ENCODE measurements at regions not wholly inside any gene's neighbourhood (a gene's known extent, or its start where the extent isn't known, plus 50 kb on each side); places are given as distances from the start of the nearest gene placed in this dataset.

- TF ChIP-seq ASH2L (IDR thresholded peaks at IDR 0.05; ENCODE audit: borderline replicate concordance, low read depth) (no peak), BHLHE40 (IDR thresholded peaks at IDR 0.05; ENCODE audit: borderline replicate concordance in 1 of 2, low read depth in 2 of 2, low read length in 1 of 2) (peak in 1 of 2 experiments; percentile 8; a peak in 1 of 4 replicates)
- in situ Hi-C loops (cut with MboI) (no loop called here), intact Hi-C loops (cut with micrococcal nuclease; ENCODE audit: unreplicated experiment) (no loop called here)
- FAIRE-seq (no peak), ATAC-seq (no peak), DNase-seq (ENCODE audit: low read depth, low spot score) (no peak)
- no peaks in the 10 kb centered on the region for H3K4me1 ChIP-seq (ENCODE audit: control insufficient read depth, insufficient read depth, low read length)
- no peaks in the 10 kb centered on the region for H3K36me3 ChIP-seq (ENCODE audit: control insufficient read depth in 2 of 2, insufficient read depth in 2 of 2, low read length in 1 of 2)
- H2AFZ ChIP-seq (ENCODE audit: control insufficient read depth, low read depth, low read length), result no peak overlapping the region
- ChIA-PET POLR2A (no interaction called here), RAD21 (ENCODE audit: unreplicated experiment) (no interaction called here), SMC1A (ENCODE audit: uncharacterized antibody, unreplicated experiment) (interaction anchor here (1.2 kb wide), 1 partner anchor 10 kb away, joined by 3 read pairs; no protein-coding TSS in a partner anchor), CTCF (no interaction called here)
- H3K4me2 ChIP-seq (ENCODE audit: control insufficient read depth, insufficient read depth), result no peak overlapping the region
- H3K27me3 ChIP-seq (replicated peaks in 1 of 2; ENCODE audit: control insufficient read depth in 2 of 2, insufficient read depth in 2 of 2, low read length in 1 of 2), result no peaks in the 10 kb centered on the region
- H4K20me1 ChIP-seq (ENCODE audit: control insufficient read depth, insufficient read depth), result no peaks in the 10 kb centered on the region
- H3K79me2 ChIP-seq (ENCODE audit: control insufficient read depth, insufficient read depth, low read length), result no peaks in the 10 kb centered on the region
- H3K9me3 ChIP-seq (replicated peaks; ENCODE audit: control insufficient read depth, insufficient read depth, low read length), result no peaks in the 10 kb centered on the region
- H3K4me3 ChIP-seq, result no peak overlapping the region
- H3K9ac ChIP-seq (ENCODE audit: control insufficient read depth, insufficient read depth, low read length), result no peak overlapping the region
- no TSS peak for BruUV-seq (replicated peaks)
- H3K27ac ChIP-seq (ENCODE audit: control insufficient read depth, insufficient read depth), result no peak overlapping the region
- 10% methylated on average over 3 of the region's 3 CpGs for WGBS (ENCODE audit: insufficient coverage, insufficient replicate concordance, low lambda C conversion rate, missing lambda C conversion rate)
Observed at GRCh38 chr2:193627187-193627926, 1432.6 kb upstream of the TMEFF2 start.

- Histone ChIP-seq H3K36me3 (ENCODE audit: control insufficient read depth in 2 of 2, insufficient read depth in 2 of 2, low read length in 1 of 2) (no peaks in the 10 kb centered on the region), H4K20me1 (ENCODE audit: control insufficient read depth, insufficient read depth) (no peaks in the 10 kb centered on the region), H3K79me2 (ENCODE audit: control insufficient read depth, insufficient read depth, low read length) (no peaks in the 10 kb centered on the region), H3K9ac (ENCODE audit: control insufficient read depth, insufficient read depth, low read length) (no peak overlapping the region), H3K4me3 (no peak overlapping the region), H3K9me3 (replicated peaks; ENCODE audit: control insufficient read depth, insufficient read depth, low read length) (no peaks in the 10 kb centered on the region), H3K4me2 (ENCODE audit: control insufficient read depth, insufficient read depth) (no peak overlapping the region), H3K4me1 (ENCODE audit: control insufficient read depth, insufficient read depth, low read length) (no peaks in the 10 kb centered on the region), H2AFZ (ENCODE audit: control insufficient read depth, low read depth, low read length) (no peak overlapping the region), H3K27ac (ENCODE audit: control insufficient read depth, insufficient read depth) (no peak overlapping the region), H3K27me3 (replicated peaks in 1 of 2; ENCODE audit: control insufficient read depth in 2 of 2, insufficient read depth in 2 of 2, low read length in 1 of 2) (no peaks in the 10 kb centered on the region)
- TF ChIP-seq CEBPZ (IDR thresholded peaks at IDR 0.05; ENCODE audit: low read depth, low read length) (no peak), KLF5 (IDR thresholded peaks at IDR 0.05; ENCODE audit: partially characterized antibody) (no peak)
- BruUV-seq (replicated peaks), result no TSS peak
- ChIA-PET CTCF (no interaction called here), POLR2A (no interaction called here), SMC1A (ENCODE audit: uncharacterized antibody, unreplicated experiment) (no interaction called here), RAD21 (ENCODE audit: unreplicated experiment) (no interaction called here)
- FAIRE-seq (no peak), DNase-seq (ENCODE audit: low read depth, low spot score) (no peak), ATAC-seq (no peak)
- in situ Hi-C loops (cut with MboI) (no loop called here), intact Hi-C loops (cut with micrococcal nuclease; ENCODE audit: unreplicated experiment) (no loop called here)
Observed at GRCh38 chr2:193608451-193608850, 1413.7 kb upstream of the TMEFF2 start.

Data from GM12878 (cell line).